ENCODE measurements at regions not wholly inside any gene's neighbourhood (a gene's known extent, or its start where the extent isn't known, plus 50 kb on each side); places are given as distances from the start of the nearest gene placed in this dataset.

GRCh38 chr3:13266005-13266404 is 154.1 kb downstream of the NUP210 start:
- H3K4me3 ChIP-seq (ENCODE audit: low read length) = no peak overlapping the region
- 86% methylated on average over 8 of the region's 8 CpGs for WGBS (ENCODE audit: insufficient coverage)
- H3K4me1 ChIP-seq (ENCODE audit: control insufficient read depth, insufficient read depth, low read length) = peaks cover 6% of the 10 kb centered on the region
- no peaks in the 10 kb centered on the region for H3K36me3 ChIP-seq (ENCODE audit: control insufficient read depth, insufficient read depth, low read length)
- H3K27me3 ChIP-seq (ENCODE audit: control insufficient read depth, insufficient read depth, low read length) = peaks cover 13% of the 10 kb centered on the region
- H3K27ac ChIP-seq (ENCODE audit: low read length) = no peak overlapping the region
- DNase-seq = no peak
- H3K9me3 ChIP-seq (replicated peaks; ENCODE audit: control insufficient read depth, low read depth, low read length) = peaks cover 5% of the 10 kb centered on the region

DNA sequence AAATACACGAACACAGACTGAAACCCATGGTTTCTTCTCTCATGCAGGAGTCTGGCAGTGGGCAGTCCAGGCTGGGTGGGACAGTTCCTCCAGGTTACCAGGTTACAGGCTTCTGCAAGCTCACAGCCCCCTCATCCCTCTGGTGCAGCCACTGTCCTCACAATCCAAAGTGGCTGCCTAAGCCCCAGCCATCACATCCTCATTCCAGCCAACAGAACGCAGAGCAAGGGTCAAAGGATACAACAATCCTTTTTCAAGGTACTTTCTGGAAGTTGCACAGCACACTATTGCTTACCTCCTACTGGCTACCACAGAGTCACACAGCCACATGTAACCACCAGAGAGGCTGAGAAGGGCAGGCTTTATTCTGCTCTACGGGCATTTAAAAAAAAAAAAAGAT is 154.6 kb downstream of the NUP210 start:
- no peak for DNase-seq
- 83% methylated on average over 2 of the region's 3 CpGs for WGBS (ENCODE audit: insufficient coverage)

GRCh38 chr3:13265016-13265415 is 155.1 kb downstream of the NUP210 start:
- no peaks in the 10 kb centered on the region for H3K36me3 ChIP-seq (ENCODE audit: control insufficient read depth, insufficient read depth, low read length)
- no peak overlapping the region for H3K4me3 ChIP-seq (ENCODE audit: low read length)
- H3K9me3 ChIP-seq (replicated peaks; ENCODE audit: control insufficient read depth, low read depth, low read length) = peaks cover 4% of the 10 kb centered on the region
- peaks cover 17% of the 10 kb centered on the region for H3K27me3 ChIP-seq (ENCODE audit: control insufficient read depth, insufficient read depth, low read length)
- WGBS (ENCODE audit: insufficient coverage) = 87% methylated on average over 7 of the region's 7 CpGs
- peaks cover 6% of the 10 kb centered on the region for H3K4me1 ChIP-seq (ENCODE audit: control insufficient read depth, insufficient read depth, low read length)
- DNase-seq = no peak
- no peak overlapping the region for H3K27ac ChIP-seq (ENCODE audit: low read length)

More for the DNA sequence above, 154.6 kb downstream of the NUP210 start:
- Histone ChIP-seq H3K36me3 (ENCODE audit: control insufficient read depth, insufficient read depth, low read length) (no peaks in the 10 kb centered on the region), H3K4me1 (ENCODE audit: control insufficient read depth, insufficient read depth, low read length) (peaks cover 6% of the 10 kb centered on the region), H3K27ac (ENCODE audit: low read length) (no peak overlapping the region), H3K27me3 (ENCODE audit: control insufficient read depth, insufficient read depth, low read length) (peaks cover 15% of the 10 kb centered on the region), H3K9me3 (replicated peaks; ENCODE audit: control insufficient read depth, low read depth, low read length) (peaks cover 5% of the 10 kb centered on the region), H3K4me3 (ENCODE audit: low read length) (no peak overlapping the region)

DNA sequence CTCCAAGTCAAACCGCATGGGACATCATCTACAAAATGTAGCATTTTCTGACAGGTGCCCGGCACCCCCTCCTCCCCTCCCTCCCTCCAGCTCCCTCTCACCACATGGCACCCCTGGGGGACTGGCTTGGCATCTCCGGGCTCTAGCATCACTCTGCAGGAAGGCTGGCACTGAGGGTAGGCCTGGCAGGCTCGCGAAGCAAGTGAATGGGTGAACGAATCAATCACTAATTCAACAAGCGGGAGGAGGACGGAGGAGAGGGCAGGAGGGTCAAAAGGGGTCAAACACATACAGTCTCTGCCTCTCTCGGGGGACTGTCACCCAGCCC is 155.7 kb downstream of the NUP210 start:
- H3K36me3 ChIP-seq (ENCODE audit: control insufficient read depth, insufficient read depth, low read length) = no peaks in the 10 kb centered on the region
- H3K27me3 ChIP-seq (ENCODE audit: control insufficient read depth, insufficient read depth, low read length) = peaks cover 15% of the 10 kb centered on the region
- no peak overlapping the region for H3K4me3 ChIP-seq (ENCODE audit: low read length)
- H3K27ac ChIP-seq (ENCODE audit: low read length) = no peak overlapping the region
- no peaks in the 10 kb centered on the region for H3K9me3 ChIP-seq (replicated peaks; ENCODE audit: control insufficient read depth, low read depth, low read length)
- 25% methylated on average over 4 of the region's 9 CpGs for WGBS (ENCODE audit: insufficient coverage)
- peaks cover 6% of the 10 kb centered on the region for H3K4me1 ChIP-seq (ENCODE audit: control insufficient read depth, insufficient read depth, low read length)
- no peak for DNase-seq

GRCh38 chr3:13263770-13264467 is 156.2 kb downstream of the NUP210 start:
- H3K36me3 ChIP-seq (ENCODE audit: control insufficient read depth, insufficient read depth, low read length) = no peaks in the 10 kb centered on the region
- peaks cover 14% of the 10 kb centered on the region for H3K27me3 ChIP-seq (ENCODE audit: control insufficient read depth, insufficient read depth, low read length)
- no peak overlapping the region for H3K27ac ChIP-seq (ENCODE audit: low read length)
- H3K4me1 ChIP-seq (ENCODE audit: control insufficient read depth, insufficient read depth, low read length) = peaks cover 6% of the 10 kb centered on the region
- DNase-seq = no peak
- H3K9me3 ChIP-seq (replicated peaks; ENCODE audit: control insufficient read depth, low read depth, low read length) = no peaks in the 10 kb centered on the region
- 72% methylated on average over 24 of the region's 26 CpGs for WGBS (ENCODE audit: insufficient coverage)
- no peak overlapping the region for H3K4me3 ChIP-seq (ENCODE audit: low read length)

GRCh38 chr3:13262493-13263211 is 157.5 kb downstream of the NUP210 start:
- Histone ChIP-seq H3K27me3 (ENCODE audit: control insufficient read depth, insufficient read depth, low read length) (peaks cover 11% of the 10 kb centered on the region), H3K36me3 (ENCODE audit: control insufficient read depth, insufficient read depth, low read length) (no peaks in the 10 kb centered on the region), H3K9me3 (replicated peaks; ENCODE audit: control insufficient read depth, low read depth, low read length) (no peaks in the 10 kb centered on the region), H3K4me1 (ENCODE audit: control insufficient read depth, insufficient read depth, low read length) (peaks cover 6% of the 10 kb centered on the region), H3K27ac (ENCODE audit: low read length) (no peak overlapping the region), H3K4me3 (ENCODE audit: low read length) (no peak overlapping the region)
- WGBS (ENCODE audit: insufficient coverage) = 47% methylated on average over 4 of the region's 7 CpGs
- DNase-seq = no peak

DNA sequence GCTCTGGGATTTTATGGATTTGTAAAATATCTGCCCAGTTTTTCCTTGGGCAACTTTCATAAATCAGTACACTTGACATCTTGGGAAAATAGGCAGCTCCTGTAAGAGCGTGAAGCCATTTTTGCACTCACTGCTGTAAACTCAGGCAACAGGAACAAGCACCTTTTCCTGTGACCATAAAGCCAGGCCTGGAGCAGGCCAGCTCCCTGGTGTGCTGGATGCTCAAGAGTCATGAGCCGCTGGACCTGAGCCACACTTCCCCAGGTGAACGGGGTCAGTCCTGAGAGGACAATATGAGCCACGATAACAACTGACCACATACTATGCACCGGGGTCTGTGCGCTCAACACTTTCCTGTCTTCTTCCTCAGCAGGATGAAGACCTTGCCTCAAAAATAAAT is 158.2 kb downstream of the NUP210 start:
- H3K27me3 ChIP-seq (ENCODE audit: control insufficient read depth, insufficient read depth, low read length) = peaks cover 15% of the 10 kb centered on the region
- H3K27ac ChIP-seq (ENCODE audit: low read length) = no peak overlapping the region
- H3K4me3 ChIP-seq (ENCODE audit: low read length) = no peak overlapping the region
- no peak for DNase-seq
- no peaks in the 10 kb centered on the region for H3K9me3 ChIP-seq (replicated peaks; ENCODE audit: control insufficient read depth, low read depth, low read length)
- no peaks in the 10 kb centered on the region for H3K36me3 ChIP-seq (ENCODE audit: control insufficient read depth, insufficient read depth, low read length)
- WGBS (ENCODE audit: insufficient coverage) = 34% methylated on average over 3 of the region's 6 CpGs
- peaks cover 6% of the 10 kb centered on the region for H3K4me1 ChIP-seq (ENCODE audit: control insufficient read depth, insufficient read depth, low read length)

- no peaks in the 10 kb centered on the region for H3K9me3 ChIP-seq (replicated peaks; ENCODE audit: control insufficient read depth, low read depth, low read length)
- no peak overlapping the region for H3K27ac ChIP-seq (ENCODE audit: low read length)
- H3K27me3 ChIP-seq (ENCODE audit: control insufficient read depth, insufficient read depth, low read length) = peaks cover 16% of the 10 kb centered on the region
- no peak overlapping the region for H3K4me3 ChIP-seq (ENCODE audit: low read length)
- no peak for DNase-seq
- no peaks in the 10 kb centered on the region for H3K36me3 ChIP-seq (ENCODE audit: control insufficient read depth, insufficient read depth, low read length)
- H3K4me1 ChIP-seq (ENCODE audit: control insufficient read depth, insufficient read depth, low read length) = peaks cover 6% of the 10 kb centered on the region
- 68% methylated on average over 14 of the region's 15 CpGs for WGBS (ENCODE audit: insufficient coverage)
Observed at GRCh38 chr3:13261104-13261830, 158.9 kb downstream of the NUP210 start.

GRCh38 chr3:13260259-13261103 is 159.6 kb downstream of the NUP210 start:
- Histone ChIP-seq H3K4me1 (ENCODE audit: control insufficient read depth, insufficient read depth, low read length) (peaks cover 6% of the 10 kb centered on the region), H3K4me3 (ENCODE audit: low read length) (no peak overlapping the region), H3K27me3 (ENCODE audit: control insufficient read depth, insufficient read depth, low read length) (peaks cover 14% of the 10 kb centered on the region), H3K9me3 (replicated peaks; ENCODE audit: control insufficient read depth, low read depth, low read length) (no peaks in the 10 kb centered on the region), H3K27ac (ENCODE audit: low read length) (no peak overlapping the region), H3K36me3 (ENCODE audit: control insufficient read depth, insufficient read depth, low read length) (no peaks in the 10 kb centered on the region)
- no peak for DNase-seq
- WGBS (ENCODE audit: insufficient coverage) = 81% methylated on average over 9 of the region's 15 CpGs

All from muscle of leg (tissue), 3 donors.